Right atrium auricular region (tissue), 2 donors: ENCODE measurements at regions not wholly inside any gene's neighbourhood (a gene's known extent, or its start where the extent isn't known, plus 50 kb on each side); places are given as distances from the start of the nearest gene placed in this dataset.

Experiments
- DNase-seq: peaks from one replicate; pipeline ENCODE4 v3.0.0-alpha.2; 2019; ENCODE audit warnings: low spot score
- H3K27ac ChIP-seq, 2 donors: fragments of 200-600 bp; sonication (generic); 1 replicate in 1 of 2; 2 replicates in 1 of 2; pipeline ENCODE4 v1.5.1; 2016 to 2019
- H3K27me3 ChIP-seq, 2 donors: fragments of 200-600 bp; sonication (generic); one replicate each; pipeline versions ENCODE4 v1.5.1 to v1.6.0; 2017 to 2019
- H3K36me3 ChIP-seq: fragments of 200-600 bp; sonication (generic); one replicate; pipeline ENCODE4 v1.5.1; 2016
- H3K4me1 ChIP-seq, 2 donors: fragments of 200-600 bp; sonication (generic); one replicate each; pipeline versions ENCODE4 v1.5.1 to v1.6.0; 2017 to 2019
- H3K4me3 ChIP-seq, 2 donors: fragments of 200-600 bp; sonication (generic); 1 replicate in 1 of 2; 2 replicates in 1 of 2; pipeline ENCODE4 v1.5.1; 2017 to 2019; ENCODE audit warnings: mild to moderate bottlenecking in 1 of 2, moderate library complexity in 1 of 2
- H3K9me3 ChIP-seq, 2 donors: fragments of 200-600 bp; sonication (generic); one replicate each; pipeline ENCODE4 v1.5.1; 2019
- TF ChIP-seq, protein P1 (sequence below), 2 donors: fragments of 200-600 bp; sonication (generic); IDR thresholded peaks; one replicate each; pipeline ENCODE4 v1.5.1; 2019; ENCODE audit warnings: antibody characterized with exemption in 2 of 2

DNA sequence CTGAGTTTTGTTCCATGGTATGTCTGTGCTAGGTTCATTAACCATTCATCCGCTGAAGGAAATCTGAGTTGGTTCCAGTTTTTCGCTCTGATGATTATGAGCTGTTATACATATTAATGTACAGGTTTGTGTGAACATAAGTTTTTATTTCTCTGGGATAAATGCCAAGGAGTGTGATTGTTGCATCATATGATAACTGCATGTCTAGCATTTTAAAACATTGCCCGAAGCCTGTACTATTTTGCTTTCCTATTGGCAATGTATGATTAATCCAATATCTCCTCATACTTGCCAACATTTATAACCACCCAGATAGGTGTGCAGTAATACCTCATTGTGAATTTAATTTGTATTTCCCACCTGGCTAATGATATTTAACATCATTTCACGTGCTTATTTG is 322.7 kb downstream of the ZNF326 start:
- TF ChIP-seq, protein P1, sequence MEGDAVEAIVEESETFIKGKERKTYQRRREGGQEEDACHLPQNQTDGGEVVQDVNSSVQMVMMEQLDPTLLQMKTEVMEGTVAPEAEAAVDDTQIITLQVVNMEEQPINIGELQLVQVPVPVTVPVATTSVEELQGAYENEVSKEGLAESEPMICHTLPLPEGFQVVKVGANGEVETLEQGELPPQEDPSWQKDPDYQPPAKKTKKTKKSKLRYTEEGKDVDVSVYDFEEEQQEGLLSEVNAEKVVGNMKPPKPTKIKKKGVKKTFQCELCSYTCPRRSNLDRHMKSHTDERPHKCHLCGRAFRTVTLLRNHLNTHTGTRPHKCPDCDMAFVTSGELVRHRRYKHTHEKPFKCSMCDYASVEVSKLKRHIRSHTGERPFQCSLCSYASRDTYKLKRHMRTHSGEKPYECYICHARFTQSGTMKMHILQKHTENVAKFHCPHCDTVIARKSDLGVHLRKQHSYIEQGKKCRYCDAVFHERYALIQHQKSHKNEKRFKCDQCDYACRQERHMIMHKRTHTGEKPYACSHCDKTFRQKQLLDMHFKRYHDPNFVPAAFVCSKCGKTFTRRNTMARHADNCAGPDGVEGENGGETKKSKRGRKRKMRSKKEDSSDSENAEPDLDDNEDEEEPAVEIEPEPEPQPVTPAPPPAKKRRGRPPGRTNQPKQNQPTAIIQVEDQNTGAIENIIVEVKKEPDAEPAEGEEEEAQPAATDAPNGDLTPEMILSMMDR (IDR thresholded peaks at IDR 0.05) = no peak
- Histone ChIP-seq H3K4me1 (no peaks in the 10 kb centered on the region), H3K9me3 (no peaks in the 10 kb centered on the region), H3K36me3 (no peaks in the 10 kb centered on the region), H3K27ac (no peak overlapping the region), H3K27me3 (no peaks in the 10 kb centered on the region), H3K4me3 (no peak overlapping the region)
- DNase-seq = no peak

DNA sequence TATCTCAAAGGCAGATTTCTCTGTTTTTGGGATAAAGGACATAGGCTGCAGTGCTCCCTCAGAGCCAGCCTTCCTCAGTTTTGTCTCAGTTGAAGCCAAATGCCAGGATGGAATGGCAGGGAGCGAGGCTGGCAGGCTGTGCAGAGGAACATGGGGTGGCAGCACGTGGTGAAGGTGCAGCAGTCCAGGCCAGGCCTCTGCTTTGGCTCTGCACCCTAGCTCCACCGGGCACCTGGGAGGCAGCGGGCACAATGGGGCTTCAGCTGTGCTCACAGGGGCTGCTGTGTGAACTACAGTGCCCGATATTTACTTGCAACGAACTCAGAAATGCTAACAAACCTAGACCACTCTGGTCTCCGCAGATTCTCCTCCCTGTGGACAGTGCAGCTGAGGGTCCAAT is 319.6 kb downstream of the ZNF326 start:
- Histone ChIP-seq H3K9me3 (no peaks in the 10 kb centered on the region), H3K27me3 (no peaks in the 10 kb centered on the region), H3K4me1 (no peaks in the 10 kb centered on the region), H3K4me3 (no peak overlapping the region), H3K36me3 (no peaks in the 10 kb centered on the region), H3K27ac (no peak overlapping the region)
- TF ChIP-seq, protein P1 (IDR thresholded peaks at IDR 0.05) = no peak
- no peak for DNase-seq

DNA sequence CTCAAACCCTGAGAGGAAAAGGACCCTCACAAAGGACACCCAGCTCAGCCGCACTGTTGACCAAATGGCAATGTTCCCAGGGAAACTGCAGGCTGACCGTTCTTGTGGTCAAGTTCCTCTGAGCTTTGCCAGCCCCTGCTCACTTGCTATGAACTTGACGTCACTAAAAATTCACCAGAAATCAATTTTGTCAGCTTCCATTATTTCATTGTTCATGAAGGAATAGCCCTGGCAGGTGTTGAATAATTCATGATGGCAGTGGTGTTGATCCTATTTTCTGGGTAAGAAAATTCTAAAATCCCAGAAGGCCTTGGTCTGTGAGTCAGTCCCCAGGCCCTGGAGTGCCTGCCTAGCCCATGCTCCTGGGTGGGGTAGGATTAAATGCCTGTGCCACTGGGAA is 318.9 kb downstream of the ZNF326 start:
- Histone ChIP-seq H3K4me3 (no peak overlapping the region), H3K27ac (no peak overlapping the region), H3K4me1 (no peaks in the 10 kb centered on the region), H3K36me3 (no peaks in the 10 kb centered on the region), H3K27me3 (no peaks in the 10 kb centered on the region), H3K9me3 (no peaks in the 10 kb centered on the region)
- no peak for DNase-seq
- TF ChIP-seq, protein P1 (IDR thresholded peaks at IDR 0.05) = no peak

DNA sequence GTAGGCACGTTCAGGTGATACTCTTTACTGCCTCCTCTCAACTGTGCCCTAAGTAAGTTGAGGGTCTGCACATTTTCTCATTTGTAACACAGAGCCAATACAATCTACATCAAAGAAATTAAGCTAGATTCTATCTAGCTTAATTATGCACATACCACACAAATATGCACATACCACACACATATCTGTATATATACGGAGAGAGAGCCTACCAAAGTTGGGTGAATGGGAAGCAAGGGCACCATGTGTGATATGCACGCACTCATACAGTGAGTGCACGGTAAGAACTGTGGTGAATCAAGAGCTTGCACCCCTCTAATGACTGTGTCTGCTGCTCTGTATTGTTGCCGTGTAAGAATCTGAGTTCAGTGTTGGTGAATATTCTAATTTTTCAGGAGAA is 314.9 kb downstream of the ZNF326 start:
- H3K4me3 ChIP-seq = no peak overlapping the region
- TF ChIP-seq, protein P1 (IDR thresholded peaks at IDR 0.05) = no peak
- DNase-seq = no peak
- H3K36me3 ChIP-seq = no peaks in the 10 kb centered on the region
- H3K4me1 ChIP-seq = no peaks in the 10 kb centered on the region
- no peak overlapping the region for H3K27ac ChIP-seq
- peaks cover 0 to 11% of the 10 kb centered on the region in 2 donors for H3K9me3 ChIP-seq
- H3K27me3 ChIP-seq = no peaks in the 10 kb centered on the region

DNA sequence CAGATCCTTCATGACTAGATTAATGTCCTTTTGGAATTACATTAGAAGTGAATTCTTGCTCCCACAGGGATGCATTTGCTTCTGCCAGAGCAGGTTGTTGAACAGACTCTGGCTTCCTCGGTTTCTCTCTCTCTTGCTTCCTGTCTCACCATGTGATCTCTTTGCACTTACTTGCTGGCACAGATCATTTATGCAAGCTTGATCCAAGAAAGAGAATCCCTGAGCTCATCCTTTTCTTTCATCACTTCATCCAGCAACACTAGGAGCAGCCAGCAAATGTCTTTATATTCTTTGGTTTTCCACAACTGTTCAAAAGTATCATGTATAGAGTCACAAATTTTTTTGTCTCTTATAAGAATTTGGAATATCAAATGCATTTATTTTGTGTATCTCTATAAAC is 313.5 kb downstream of the ZNF326 start:
- H3K9me3 ChIP-seq = peaks cover 0 to 11% of the 10 kb centered on the region in 2 donors
- no peaks in the 10 kb centered on the region for H3K36me3 ChIP-seq
- H3K4me1 ChIP-seq = no peaks in the 10 kb centered on the region
- no peak overlapping the region for H3K27ac ChIP-seq
- no peak overlapping the region for H3K4me3 ChIP-seq
- TF ChIP-seq, protein P1 (IDR thresholded peaks at IDR 0.05) = no peak
- no peak for DNase-seq
- no peaks in the 10 kb centered on the region for H3K27me3 ChIP-seq

DNA sequence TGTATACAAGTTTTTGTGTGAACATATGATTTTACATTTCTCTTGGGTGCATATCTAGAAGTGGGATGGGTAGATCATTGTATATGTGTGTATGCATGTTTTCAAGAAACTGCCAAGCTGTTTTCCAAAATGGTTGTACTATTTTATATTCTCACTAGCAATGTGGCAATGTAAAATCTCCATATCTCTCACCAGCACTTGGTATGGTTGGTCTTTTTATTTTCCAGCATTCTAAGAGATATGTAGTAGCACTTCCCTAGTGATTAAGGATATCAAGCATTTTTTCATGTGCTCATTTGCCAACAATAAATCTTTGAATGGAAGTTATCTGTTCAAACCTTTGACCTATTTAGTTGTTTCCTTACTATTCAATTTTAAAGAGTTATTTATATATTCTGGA is 310.7 kb downstream of the ZNF326 start:
- no peaks in the 10 kb centered on the region for H3K27me3 ChIP-seq
- H3K4me3 ChIP-seq = no peak overlapping the region
- H3K9me3 ChIP-seq = peaks cover 0 to 11% of the 10 kb centered on the region in 2 donors
- H3K4me1 ChIP-seq = no peaks in the 10 kb centered on the region
- TF ChIP-seq, protein P1 (IDR thresholded peaks at IDR 0.05) = no peak
- H3K27ac ChIP-seq = no peak overlapping the region
- H3K36me3 ChIP-seq = no peaks in the 10 kb centered on the region
- DNase-seq = no peak
